ENCODE measurements at regions not wholly inside any gene's neighbourhood (a gene's known extent, or its start where the extent isn't known, plus 50 kb on each side); places are given as distances from the start of the nearest gene placed in this dataset.

DNA sequence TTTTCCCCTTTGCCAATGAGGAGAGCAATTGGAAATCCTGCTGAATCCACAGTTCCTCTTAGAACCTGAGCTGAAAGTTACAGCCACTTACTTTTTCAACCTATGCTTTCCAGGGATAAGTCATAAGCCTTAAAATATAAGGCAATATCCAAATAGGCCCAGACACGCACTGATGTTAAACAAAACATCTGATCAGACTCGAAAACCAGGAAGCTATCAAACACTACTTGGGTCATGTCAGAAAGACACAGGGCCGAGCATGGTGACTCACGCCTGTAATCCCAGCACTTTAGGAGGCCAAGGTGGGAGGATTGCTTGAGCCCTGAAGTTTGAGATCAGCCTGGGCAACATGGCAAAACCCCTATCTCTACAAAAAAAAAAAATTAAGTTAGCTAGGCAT is 192.1 kb downstream of the SP3 start:
- TF ChIP-seq, protein P1, sequence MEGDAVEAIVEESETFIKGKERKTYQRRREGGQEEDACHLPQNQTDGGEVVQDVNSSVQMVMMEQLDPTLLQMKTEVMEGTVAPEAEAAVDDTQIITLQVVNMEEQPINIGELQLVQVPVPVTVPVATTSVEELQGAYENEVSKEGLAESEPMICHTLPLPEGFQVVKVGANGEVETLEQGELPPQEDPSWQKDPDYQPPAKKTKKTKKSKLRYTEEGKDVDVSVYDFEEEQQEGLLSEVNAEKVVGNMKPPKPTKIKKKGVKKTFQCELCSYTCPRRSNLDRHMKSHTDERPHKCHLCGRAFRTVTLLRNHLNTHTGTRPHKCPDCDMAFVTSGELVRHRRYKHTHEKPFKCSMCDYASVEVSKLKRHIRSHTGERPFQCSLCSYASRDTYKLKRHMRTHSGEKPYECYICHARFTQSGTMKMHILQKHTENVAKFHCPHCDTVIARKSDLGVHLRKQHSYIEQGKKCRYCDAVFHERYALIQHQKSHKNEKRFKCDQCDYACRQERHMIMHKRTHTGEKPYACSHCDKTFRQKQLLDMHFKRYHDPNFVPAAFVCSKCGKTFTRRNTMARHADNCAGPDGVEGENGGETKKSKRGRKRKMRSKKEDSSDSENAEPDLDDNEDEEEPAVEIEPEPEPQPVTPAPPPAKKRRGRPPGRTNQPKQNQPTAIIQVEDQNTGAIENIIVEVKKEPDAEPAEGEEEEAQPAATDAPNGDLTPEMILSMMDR (IDR thresholded peaks at IDR 0.05; ENCODE audit: insufficient read depth, low read length) = no peak
- no peak for TF ChIP-seq GABPA (IDR thresholded peaks at IDR 0.05; ENCODE audit: low read depth)
- TF ChIP-seq, protein P2, sequence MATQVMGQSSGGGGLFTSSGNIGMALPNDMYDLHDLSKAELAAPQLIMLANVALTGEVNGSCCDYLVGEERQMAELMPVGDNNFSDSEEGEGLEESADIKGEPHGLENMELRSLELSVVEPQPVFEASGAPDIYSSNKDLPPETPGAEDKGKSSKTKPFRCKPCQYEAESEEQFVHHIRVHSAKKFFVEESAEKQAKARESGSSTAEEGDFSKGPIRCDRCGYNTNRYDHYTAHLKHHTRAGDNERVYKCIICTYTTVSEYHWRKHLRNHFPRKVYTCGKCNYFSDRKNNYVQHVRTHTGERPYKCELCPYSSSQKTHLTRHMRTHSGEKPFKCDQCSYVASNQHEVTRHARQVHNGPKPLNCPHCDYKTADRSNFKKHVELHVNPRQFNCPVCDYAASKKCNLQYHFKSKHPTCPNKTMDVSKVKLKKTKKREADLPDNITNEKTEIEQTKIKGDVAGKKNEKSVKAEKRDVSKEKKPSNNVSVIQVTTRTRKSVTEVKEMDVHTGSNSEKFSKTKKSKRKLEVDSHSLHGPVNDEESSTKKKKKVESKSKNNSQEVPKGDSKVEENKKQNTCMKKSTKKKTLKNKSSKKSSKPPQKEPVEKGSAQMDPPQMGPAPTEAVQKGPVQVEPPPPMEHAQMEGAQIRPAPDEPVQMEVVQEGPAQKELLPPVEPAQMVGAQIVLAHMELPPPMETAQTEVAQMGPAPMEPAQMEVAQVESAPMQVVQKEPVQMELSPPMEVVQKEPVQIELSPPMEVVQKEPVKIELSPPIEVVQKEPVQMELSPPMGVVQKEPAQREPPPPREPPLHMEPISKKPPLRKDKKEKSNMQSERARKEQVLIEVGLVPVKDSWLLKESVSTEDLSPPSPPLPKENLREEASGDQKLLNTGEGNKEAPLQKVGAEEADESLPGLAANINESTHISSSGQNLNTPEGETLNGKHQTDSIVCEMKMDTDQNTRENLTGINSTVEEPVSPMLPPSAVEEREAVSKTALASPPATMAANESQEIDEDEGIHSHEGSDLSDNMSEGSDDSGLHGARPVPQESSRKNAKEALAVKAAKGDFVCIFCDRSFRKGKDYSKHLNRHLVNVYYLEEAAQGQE (IDR thresholded peaks at IDR 0.05; ENCODE audit: insufficient replicate concordance, low read depth) = no peak
- TF ChIP-seq POLR2AphosphoS5 (IDR thresholded peaks at IDR 0.05; ENCODE audit: low read depth) = no peak
